ENCODE measurements at regions not wholly inside any gene's neighbourhood (a gene's known extent, or its start where the extent isn't known, plus 50 kb on each side); places are given as distances from the start of the nearest gene placed in this dataset.

GRCh38 chr15:60184579-60184978, 180.5 kb downstream of the FOXB1 start:
- WGBS: 78% methylated on average over 8 of the region's 8 CpGs
- Histone ChIP-seq H3K36me3 (ENCODE audit: control insufficient read depth in 4 of 4, insufficient read depth in 3 of 4, low read depth in 1 of 4, low read length in 3 of 4) (no peaks in the 10 kb centered on the region), H3K27ac (ENCODE audit: low read depth in 1 of 2, low read length in 2 of 2) (no peak overlapping the region), H3K9ac (ENCODE audit: low read depth in 1 of 2, low read length in 2 of 2) (no peak overlapping the region), H3K27me3 (ENCODE audit: control insufficient read depth in 4 of 4, insufficient read depth in 4 of 4, low read length in 3 of 4) (peaks cover 0 to 8% (median 0%) of the 10 kb centered on the region in 4 donors), H3K4me1 (ENCODE audit: control insufficient read depth in 4 of 4, insufficient read depth in 4 of 4, low read length in 3 of 4) (no peaks in the 10 kb centered on the region), H3K4me3 (ENCODE audit: low read depth in 1 of 3, low read length in 3 of 3) (no peak overlapping the region), H3K9me3 (ENCODE audit: control insufficient read depth in 4 of 4, low read length in 3 of 4) (peaks cover 0 to 6% (median 0%) of the 10 kb centered on the region in 4 donors)
- DNase-seq (ENCODE audit: low spot score): no peak
- TF ChIP-seq CTCF (IDR thresholded peaks at IDR 0.05; ENCODE audit: low read depth, low read length, missing input control) (no peak), RAD21 (IDR thresholded peaks at IDR 0.05) (no peak), FOXA1 (IDR thresholded peaks at IDR 0.05) (no peak), GABPA (IDR thresholded peaks at IDR 0.05 in 1 of 2, conservative IDR thresholded peaks at IDR 0.05 in 1 of 2) (no peak), NR2F2 (IDR thresholded peaks at IDR 0.05) (no peak), YY1 (IDR thresholded peaks at IDR 0.05) (no peak), FOXA2 (IDR thresholded peaks at IDR 0.05) (no peak), JUND (IDR thresholded peaks at IDR 0.05) (no peak)

- no peak for DNase-seq (ENCODE audit: low spot score)
- peaks cover 0 to 6% (median 0%) of the 10 kb centered on the region in 4 donors for H3K9me3 ChIP-seq (ENCODE audit: control insufficient read depth in 4 of 4, low read length in 3 of 4)
- 49% methylated on average over 6 of the region's 6 CpGs for WGBS
- no peak for TF ChIP-seq TAF1 (conservative IDR thresholded peaks at IDR 0.05)
- no peak for TF ChIP-seq MAX (IDR thresholded peaks at IDR 0.05)
- no peak for TF ChIP-seq JUND (IDR thresholded peaks at IDR 0.05)
- TF ChIP-seq GABPA (IDR thresholded peaks at IDR 0.05 in 1 of 2, conservative IDR thresholded peaks at IDR 0.05 in 1 of 2): no peak
- TF ChIP-seq RXRA (IDR thresholded peaks at IDR 0.05): no peak
- no peak for TF ChIP-seq REST (IDR thresholded peaks at IDR 0.05)
- H3K27me3 ChIP-seq (ENCODE audit: control insufficient read depth in 4 of 4, insufficient read depth in 4 of 4, low read length in 3 of 4): peaks cover 0 to 5% (median 1%) of the 10 kb centered on the region in 4 donors
- no peaks in the 10 kb centered on the region for H3K36me3 ChIP-seq (ENCODE audit: control insufficient read depth in 4 of 4, insufficient read depth in 3 of 4, low read depth in 1 of 4, low read length in 3 of 4)
- H3K4me1 ChIP-seq (ENCODE audit: control insufficient read depth in 4 of 4, insufficient read depth in 4 of 4, low read length in 3 of 4): no peaks in the 10 kb centered on the region
- no peak overlapping the region for H3K27ac ChIP-seq (ENCODE audit: low read depth in 1 of 2, low read length in 2 of 2)
- no peak overlapping the region for H3K9ac ChIP-seq (ENCODE audit: low read depth in 1 of 2, low read length in 2 of 2)
- H3K4me3 ChIP-seq (ENCODE audit: low read depth in 1 of 3, low read length in 3 of 3): no peak overlapping the region
Observed at GRCh38 chr15:60191016-60191415, 186.9 kb downstream of the FOXB1 start.

GRCh38 chr15:60191821-60192220, 187.7 kb downstream of the FOXB1 start:
- Histone ChIP-seq H3K27me3 (ENCODE audit: control insufficient read depth in 4 of 4, insufficient read depth in 4 of 4, low read length in 3 of 4) (peaks cover 0 to 4% (median 1%) of the 10 kb centered on the region in 4 donors), H3K36me3 (ENCODE audit: control insufficient read depth in 4 of 4, insufficient read depth in 3 of 4, low read depth in 1 of 4, low read length in 3 of 4) (no peaks in the 10 kb centered on the region), H3K4me1 (ENCODE audit: control insufficient read depth in 4 of 4, insufficient read depth in 4 of 4, low read length in 3 of 4) (no peaks in the 10 kb centered on the region), H3K9ac (ENCODE audit: low read depth in 1 of 2, low read length in 2 of 2) (no peak overlapping the region), H3K27ac (ENCODE audit: low read depth in 1 of 2, low read length in 2 of 2) (no peak overlapping the region), H3K4me3 (ENCODE audit: low read depth in 1 of 3, low read length in 3 of 3) (no peak overlapping the region), H3K9me3 (ENCODE audit: control insufficient read depth in 4 of 4, low read length in 3 of 4) (peaks cover 0 to 6% (median 0%) of the 10 kb centered on the region in 4 donors)
- no peak for DNase-seq (ENCODE audit: low spot score)
- 84% methylated on average over 2 of the region's 2 CpGs for WGBS
- TF ChIP-seq EGR1 (IDR thresholded peaks at IDR 0.05; ENCODE audit: low read depth in 2 of 2) (no peak), RAD21 (IDR thresholded peaks at IDR 0.05) (no peak), GABPA (IDR thresholded peaks at IDR 0.05 in 1 of 2, conservative IDR thresholded peaks at IDR 0.05 in 1 of 2) (no peak), MAX (IDR thresholded peaks at IDR 0.05) (no peak), REST (IDR thresholded peaks at IDR 0.05) (no peak), RXRA (IDR thresholded peaks at IDR 0.05) (no peak), TAF1 (conservative IDR thresholded peaks at IDR 0.05) (no peak), HNF4A (conservative IDR thresholded peaks at IDR 0.05) (no peak), YY1 (IDR thresholded peaks at IDR 0.05) (no peak), ZBTB33 (IDR thresholded peaks at IDR 0.05) (no peak)
